NCI-H2029 treated with DMSO at 0.1 percent for 48 hours (cell line): ENCODE measurements at regions not wholly inside any gene's neighbourhood (a gene's known extent, or its start where the extent isn't known, plus 50 kb on each side); places are given as distances from the start of the nearest gene placed in this dataset.
"Not testable (repeated sequence)": the region's sequence is repeated elsewhere in the genome, so short reads cannot be mapped to it uniquely, and the experiment has no call there.

ENCODE experiments used
- DNase-seq: peaks from one replicate; lab custom pipeline; 2025; lab: John Stamatoyannopoulos, UW

DNA sequence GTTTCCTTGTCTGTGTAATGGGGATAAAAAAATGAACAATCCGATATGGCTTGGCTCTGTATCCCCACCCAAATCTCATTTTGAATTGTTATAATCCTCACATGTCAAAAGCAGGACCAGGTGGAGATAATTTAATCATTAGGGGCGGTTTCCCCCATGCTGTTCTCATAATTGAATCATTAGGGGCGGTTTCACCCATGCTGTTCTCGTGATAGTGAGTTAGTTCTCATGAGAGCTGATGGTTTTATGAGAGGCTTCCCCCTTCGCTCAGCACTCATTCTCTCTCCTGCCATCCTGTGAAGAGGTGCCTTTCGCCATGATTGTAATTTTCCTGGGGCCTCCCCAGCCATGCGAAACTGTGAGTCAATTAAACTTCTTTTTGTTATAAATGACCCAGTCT, 633.5 kb downstream of the RAPGEF2 start:
- DNase-seq: no peak

GRCh38 chr4:159743971-159744370, 641.1 kb downstream of the RAPGEF2 start:
- DNase-seq: no peak

DNA sequence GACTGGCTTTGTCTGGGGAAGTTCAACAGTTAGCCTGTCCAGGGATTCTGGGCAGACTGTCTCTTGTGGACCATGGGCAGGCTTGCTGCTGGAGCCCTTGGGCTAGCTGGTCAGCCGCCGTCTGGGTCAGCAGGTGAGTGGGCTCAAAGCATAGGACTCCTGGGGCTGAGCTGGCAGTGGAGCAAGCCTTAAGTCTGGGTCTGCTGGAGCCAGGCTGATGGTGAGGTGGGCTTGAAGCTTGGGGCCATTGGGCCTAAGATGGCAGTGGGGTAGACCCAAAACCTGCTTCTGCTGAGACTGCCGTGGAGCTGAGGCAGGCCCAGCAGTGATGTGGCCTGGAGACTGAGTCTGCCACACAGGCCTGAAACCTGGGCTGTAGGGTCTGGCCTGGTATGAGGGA, 645.1 kb downstream of the RAPGEF2 start:
- DNase-seq: no peak

DNA sequence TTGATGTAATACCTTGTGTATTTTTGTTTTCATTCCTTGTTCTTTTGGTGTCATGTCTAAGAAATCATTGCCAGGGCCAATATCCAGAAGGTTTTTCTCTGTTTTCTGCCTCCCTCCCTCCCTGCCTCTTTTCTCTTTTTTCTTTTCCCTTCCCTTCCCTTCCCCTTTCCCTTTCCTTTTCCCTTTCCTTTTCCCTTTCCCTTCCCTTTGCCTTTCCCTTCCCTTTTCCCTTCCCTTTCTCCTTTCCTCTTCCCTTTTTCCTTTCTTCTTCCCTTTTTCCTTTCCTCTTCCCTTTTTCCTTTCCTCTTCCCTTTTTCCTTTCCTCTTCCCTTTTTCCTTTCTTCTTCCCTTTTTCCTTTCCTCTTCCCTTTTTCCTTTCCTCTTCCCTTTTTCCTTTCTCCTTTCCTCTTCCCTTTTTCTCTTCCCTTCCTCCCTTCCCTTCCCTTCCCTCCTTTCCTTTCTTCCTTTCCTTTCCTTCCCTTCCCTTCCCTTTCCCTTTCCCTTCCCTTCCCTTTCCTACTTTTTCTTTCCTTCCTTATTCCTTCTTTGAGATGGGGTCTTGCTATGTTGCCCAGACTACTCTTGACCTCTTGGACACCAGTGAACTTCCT, 646.1 kb downstream of the RAPGEF2 start:
- DNase-seq: no peak

DNA sequence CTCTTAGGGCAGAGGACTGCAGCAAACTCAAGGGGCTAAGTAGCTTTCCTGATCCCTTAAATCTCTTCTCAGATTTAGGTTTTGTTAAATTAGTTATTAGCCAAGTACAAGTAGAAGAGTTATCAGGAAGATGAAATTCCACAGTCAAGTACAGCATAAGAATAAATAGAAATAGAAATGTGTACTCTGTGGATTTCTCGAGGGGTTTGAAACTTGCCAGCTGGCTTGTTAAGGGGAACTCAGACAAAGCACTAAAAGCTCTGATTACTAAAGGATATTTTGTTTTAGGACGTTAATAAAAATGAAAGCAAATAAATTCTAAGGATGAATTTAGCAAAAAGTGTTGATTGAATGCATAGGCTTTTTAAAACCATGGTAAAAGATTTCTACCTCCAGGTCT, 654.6 kb downstream of the RAPGEF2 start:
- DNase-seq: no peak

DNA sequence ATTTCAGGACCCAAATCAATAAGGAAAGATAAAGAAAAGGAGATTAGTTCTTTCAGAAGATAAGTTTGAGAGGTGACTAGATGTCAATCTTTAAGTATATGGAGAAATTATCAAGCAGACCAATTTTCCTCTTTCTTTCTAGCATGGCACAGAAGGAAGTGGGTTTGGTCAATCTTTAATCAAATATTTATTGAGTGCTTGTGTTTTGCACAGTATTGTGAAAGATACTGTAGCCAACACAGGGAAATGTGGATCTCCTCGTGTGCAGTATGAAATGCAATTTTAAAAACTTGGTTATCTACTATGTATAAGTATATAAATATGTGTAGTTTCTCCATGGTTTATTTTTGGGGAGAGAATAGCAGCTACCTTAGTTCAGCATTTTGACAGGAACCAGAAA, 655.2 kb downstream of the RAPGEF2 start:
- no peak for DNase-seq

DNA sequence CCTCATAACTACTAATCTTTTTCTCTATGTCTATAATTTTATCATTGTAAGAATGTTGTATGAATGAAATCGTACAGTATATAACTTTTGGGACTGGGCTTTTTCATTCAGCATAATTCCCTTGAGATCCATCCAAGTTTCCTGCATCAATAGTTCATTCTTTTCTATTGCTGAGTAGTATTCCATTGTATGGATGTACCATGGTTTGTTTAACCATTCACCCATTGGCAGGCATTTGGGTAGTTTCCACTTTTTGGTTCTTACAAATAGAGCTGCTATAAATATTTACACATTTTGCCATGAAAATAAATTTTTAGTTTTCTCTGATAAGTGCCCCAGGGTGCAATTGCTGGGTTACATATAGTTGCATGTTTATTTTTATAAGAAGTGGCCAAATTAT, 659.8 kb downstream of the RAPGEF2 start:
- no peak for DNase-seq

DNA sequence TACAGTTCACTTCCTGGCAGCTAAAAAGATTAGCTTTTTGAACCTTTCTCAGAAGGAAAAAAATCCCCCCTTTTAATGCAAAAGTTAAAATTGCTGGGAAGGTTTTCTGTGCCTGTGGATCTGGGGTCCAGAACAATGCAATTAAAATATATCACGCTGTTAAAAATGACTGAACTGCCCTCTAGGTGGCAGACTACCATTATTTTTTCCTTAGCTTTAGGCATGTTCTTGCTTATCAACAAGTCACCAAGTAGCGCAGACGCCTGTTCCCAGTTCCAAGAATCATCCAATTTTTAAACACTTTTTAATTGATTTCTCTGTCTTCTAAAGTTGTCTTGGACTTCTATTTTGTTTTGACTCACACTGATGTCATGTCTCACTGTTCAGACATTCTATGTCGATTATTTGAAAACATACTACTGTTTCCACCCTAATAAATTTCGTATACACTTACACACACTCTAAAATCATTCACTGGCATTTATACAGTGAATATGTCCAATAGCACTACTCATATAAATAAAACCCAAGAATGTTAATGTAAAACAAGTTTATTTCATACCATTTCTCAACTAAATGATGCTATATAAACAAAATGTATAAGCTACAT, 661.6 kb downstream of the RAPGEF2 start:
- peak; percentile 2 for DNase-seq

DNA sequence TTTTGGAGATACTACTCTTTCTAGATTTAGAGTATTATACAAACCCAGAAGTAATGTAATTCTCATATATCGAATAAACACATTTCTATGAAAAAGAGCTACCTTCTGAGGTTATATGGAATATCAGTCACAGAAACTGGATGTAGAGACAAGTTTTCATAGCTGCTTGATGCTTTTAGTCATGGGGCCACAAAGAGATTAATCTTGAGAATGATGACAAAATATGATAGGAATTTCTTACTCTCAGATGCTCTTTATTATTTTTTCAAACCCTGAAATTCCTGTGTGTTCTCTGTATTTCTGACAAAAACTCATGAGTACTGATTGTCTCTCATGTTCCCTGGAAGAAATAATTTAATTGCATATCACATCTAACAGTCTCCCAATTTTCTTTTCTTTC, 662.5 kb downstream of the RAPGEF2 start:
- DNase-seq: no peak

DNA sequence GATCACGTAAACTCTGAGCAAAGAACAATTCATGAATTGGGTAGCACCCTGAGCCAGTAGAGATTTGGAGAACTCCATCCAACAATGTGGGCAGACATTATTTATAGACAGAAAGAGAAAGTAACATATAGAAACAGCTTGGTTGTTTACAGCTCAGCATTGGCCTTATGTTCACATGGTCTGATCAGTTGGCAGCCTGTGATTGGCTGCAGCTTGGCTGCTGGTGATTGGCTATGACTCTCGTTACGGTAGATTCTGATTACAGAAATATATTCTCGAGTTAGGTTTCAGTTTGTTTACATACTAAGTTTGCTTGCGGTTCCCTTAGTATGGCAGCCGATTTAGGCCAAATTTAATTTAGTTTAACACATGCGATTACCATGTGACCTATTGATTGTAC, 663.4 kb downstream of the RAPGEF2 start:
- no peak for DNase-seq

GRCh38 chr4:159767406-159767805, 664.5 kb downstream of the RAPGEF2 start:
- no peak for DNase-seq

- DNase-seq: no peak
Observed at GRCh38 chr4:159768016-159768415, 665.1 kb downstream of the RAPGEF2 start.

GRCh38 chr4:159770401-159770800, 667.5 kb downstream of the RAPGEF2 start:
- DNase-seq: no peak

- no peak for DNase-seq
Observed at GRCh38 chr4:159770969-159771368, 668.1 kb downstream of the RAPGEF2 start.

DNA sequence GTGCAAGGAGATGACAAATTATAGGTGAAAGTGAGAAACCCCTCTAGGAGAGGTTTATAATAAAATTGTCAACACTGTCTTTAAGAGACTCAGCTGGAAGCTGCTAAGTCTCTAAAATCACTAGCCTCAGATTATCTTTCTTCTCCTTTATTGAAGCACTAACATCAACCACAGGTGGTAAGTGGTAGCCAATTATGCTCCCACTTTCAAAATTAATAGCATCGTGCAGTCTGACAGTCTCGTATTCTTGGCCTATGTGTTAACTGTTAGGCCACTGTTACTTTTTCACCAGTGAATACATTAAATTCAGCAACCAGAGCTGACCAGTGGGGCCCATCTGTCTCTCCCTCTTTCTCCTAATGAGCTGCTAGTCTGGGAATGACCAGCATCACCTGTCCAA, 674.1 kb downstream of the RAPGEF2 start:
- DNase-seq: no peak

DNA sequence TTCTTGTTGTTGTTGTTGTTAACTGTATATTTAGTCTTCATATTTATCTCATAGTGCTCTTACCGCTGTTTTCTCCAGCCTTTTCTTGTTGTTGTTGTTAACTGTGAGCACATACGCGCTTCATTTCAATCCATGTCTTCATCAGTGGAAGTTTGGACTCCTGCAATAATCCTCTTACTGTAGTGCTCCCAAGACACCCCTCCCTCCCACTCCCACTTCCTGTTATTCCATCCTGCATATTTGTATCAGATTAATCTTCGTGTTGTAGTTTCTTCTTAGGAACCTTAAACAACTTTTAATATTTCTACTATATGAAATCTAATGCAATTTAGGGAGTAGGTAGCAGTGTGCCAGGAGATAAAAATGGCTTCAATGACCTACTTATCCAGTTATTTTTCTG, 674.8 kb downstream of the RAPGEF2 start:
- DNase-seq: no peak

GRCh38 chr4:159778298-159778697, 675.4 kb downstream of the RAPGEF2 start:
- DNase-seq: no peak

DNA sequence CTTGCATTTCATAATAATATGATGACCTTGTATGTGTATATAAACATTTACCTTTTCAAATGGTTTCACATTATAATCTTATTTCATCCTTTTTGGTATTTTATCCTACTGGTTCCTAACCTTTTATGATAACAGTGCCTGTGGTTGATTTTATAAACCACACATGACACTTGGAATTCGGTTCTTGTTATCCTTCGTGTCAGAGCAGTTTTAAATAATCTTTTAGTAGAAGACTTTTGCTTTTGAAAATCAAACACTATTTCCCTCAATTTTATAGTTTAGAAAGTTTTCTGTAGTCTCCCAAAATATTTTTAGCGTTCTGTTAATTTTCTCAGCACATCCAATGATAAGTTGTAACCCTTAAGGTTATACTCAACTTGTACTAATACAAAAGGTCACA, 676.8 kb downstream of the RAPGEF2 start:
- no peak for DNase-seq

DNA sequence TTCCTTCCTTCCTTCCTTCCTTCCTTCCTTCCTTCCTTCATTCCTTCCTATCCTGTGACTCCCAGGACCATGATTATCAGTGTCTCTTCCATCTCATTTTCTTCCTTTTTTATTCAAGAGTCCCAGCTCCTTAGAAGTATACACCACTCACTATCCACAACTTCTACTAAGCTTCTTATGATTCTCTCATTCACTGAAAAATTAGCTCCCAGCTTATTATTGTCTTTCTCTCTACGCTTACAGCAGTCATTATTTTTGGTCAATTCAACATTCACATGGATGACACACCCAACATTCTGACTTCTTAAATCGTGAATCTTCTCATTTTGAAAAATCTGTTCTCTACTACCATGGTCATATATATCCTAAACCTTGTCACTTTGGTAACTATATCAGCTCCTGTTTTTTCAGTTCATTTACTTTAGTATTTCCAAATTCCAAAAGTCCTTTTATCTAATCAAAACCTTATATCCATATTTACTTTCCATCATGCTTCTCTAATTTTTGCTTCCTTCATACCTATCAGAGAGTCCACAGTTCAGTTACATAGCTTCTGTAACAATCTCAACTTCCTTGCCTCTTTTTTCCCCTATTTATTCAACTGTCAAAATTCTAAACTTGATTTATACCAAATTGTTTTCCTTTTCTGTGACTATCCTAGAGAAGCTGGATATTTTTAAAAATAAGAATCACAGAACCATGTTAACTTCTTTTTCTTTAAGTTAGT, 677.5 kb downstream of the RAPGEF2 start:
- DNase-seq: no peak

DNA sequence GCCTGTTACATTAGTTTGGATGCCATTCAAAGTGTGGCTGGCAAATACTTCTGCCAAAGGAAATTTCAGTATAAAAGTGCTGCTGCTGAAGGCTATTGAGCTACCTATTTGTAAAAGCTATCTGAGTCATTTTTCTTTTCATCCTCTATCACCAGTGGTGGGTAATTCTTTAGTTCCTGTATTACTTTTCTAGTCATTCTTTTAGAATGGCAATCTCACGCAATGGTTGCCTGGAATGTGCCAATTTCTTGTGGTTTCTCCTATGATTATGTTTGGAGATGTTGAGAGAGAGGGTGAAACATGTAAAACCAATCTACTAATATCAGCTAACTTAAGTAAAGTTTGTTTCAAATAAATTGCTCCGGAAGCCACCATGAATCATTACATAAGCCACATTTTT, 685.0 kb downstream of the RAPGEF2 start:
- no peak for DNase-seq

DNA sequence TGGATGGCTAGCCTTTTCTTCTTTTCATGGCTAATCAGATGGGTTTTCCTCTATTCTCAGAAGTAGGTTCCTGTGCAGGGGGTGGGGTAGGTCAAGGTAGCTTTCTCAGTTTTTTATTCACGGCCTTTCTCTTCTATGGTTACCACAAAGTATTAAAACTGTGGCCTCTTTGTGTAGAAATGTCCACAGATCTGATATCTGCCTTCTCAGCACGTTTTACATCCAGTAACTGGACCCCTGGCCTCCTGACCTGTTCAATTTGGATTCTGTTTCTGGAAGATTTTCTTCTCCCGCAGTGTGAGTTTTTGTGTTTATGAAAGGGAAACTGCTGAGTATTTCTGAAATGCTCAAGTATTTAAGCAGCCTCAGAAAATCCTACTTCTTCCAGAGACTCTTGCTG, 688.5 kb downstream of the RAPGEF2 start:
- DNase-seq: no peak

- DNase-seq: not testable (repeated sequence)
Observed at GRCh38 chr4:159804592-159804991, 701.7 kb downstream of the RAPGEF2 start.

DNA sequence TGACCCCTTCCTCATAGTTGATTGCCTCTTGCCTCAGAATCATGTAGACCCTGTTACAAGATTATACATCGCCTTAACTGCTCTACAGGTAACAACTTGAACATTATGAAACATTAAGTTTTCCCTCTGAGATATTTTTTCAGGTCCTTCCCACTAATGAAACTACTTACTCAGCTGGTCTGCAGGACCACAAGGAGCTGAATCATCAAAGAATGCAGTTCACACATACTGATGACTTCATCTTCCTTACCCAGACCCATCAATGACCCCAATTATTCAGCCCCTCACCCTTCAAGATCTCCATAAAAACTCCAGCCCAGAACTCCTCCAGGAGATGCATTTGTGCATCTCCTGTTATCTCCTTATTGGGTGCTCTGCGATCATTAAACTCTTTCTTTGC, 720.9 kb downstream of the RAPGEF2 start:
- DNase-seq: no peak

DNA sequence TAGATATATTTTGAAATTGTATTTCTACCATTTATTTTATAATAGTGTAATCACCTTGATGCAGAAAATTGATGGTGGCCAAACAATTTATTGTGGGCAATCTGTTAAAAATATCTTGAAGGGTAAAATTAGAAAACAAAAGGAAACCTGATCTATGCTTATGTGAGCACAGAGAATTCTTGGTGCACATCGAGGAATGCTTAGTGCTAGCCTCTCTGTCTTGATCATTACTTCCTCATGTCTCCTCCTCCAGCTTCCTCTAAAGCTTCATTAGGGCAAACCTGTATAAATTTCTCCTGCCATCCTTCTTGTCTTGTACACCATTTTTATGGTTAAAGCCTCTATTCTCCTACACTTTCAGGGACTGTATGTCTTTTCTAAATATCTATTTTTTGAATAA, 725.8 kb downstream of the RAPGEF2 start:
- DNase-seq: no peak
